K562 (cell line): ENCODE measurements at regions not wholly inside any gene's neighbourhood (a gene's known extent, or its start where the extent isn't known, plus 50 kb on each side); places are given as distances from the start of the nearest gene placed in this dataset.

Source experiments
- HNRNPUL1 ChIP-seq: fragments of 200-400 bp; formaldehyde crosslinking; IDR thresholded peaks from 2 replicates; pipeline ENCODE4 v1.6.1; 2017; ENCODE audit warnings: low read length
- SMARCB1 ChIP-seq: IDR thresholded peaks from 2 replicates; pipeline ENCODE4 v1.6.1; 2011; ENCODE audit warnings: improper control_type of control experiment, low read depth; ENCODE audit not compliant: insufficient read length
- TCF7L2 ChIP-seq: fragments of 150-350 bp; IDR thresholded peaks from 2 replicates; pipeline ENCODE4 v1.6.1; 2016; ENCODE audit warnings: low read depth, mild to moderate bottlenecking, low read length, moderate library complexity
- ZNF561 ChIP-seq: fragments of 450-650 bp; formaldehyde crosslinking; conservative IDR thresholded peaks from 2 replicates; pipeline ENCODE4 v1.4.0; 2020; ENCODE audit warnings: mild to moderate bottlenecking, moderate library complexity
- TF ChIP-seq, protein P1 (sequence below): fragments of 450-650 bp; IDR thresholded peaks from 2 replicates; pipeline ENCODE4 v1.6.1; 2017; ENCODE audit warnings: antibody characterized with exemption
- TF ChIP-seq, protein P2 (sequence below): sonication (generic); formaldehyde crosslinking; IDR thresholded peaks from 2 replicates; pipeline ENCODE4 v1.8.0; 2023; ENCODE audit warnings: mild to moderate bottlenecking, missing genetic modification reagents
- TF ChIP-seq, protein P3 (sequence below), 3 experiments: IDR thresholded peaks in 2 of 3; conservative IDR thresholded peaks in 1 of 3; 2 replicates each; pipeline ENCODE4 v1.5.1; 2011 to 2012; ENCODE audit warnings: low read length in 3 of 3, mild to moderate bottlenecking in 3 of 3, control low read depth in 2 of 3, improper control_type of control experiment in 1 of 3, inconsistent platforms in 1 of 3, low read depth in 1 of 3, mixed read lengths in 1 of 3, moderate library complexity in 1 of 3; ENCODE audit not compliant: insufficient read depth in 2 of 3

DNA sequence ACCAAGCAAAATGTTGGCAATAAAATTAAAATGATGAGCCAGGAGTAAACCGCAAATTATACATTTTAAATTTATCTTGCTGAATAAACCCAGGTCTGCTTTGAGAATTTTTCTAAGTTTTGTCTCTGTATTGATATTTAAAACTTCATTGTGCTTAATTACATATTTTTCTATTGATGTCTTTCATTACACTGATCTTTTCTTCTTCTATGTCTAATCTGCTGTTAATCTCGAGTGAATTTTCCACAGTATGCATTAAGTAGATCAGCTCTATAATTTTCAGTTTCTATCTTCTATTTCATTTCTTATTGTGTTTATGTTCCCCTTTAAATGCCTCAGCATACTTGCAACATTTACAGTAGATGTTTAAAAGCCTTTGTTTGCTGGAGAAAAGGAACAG lies 918.7 kb downstream of the FAT4 start:
- no peak for TF ChIP-seq HNRNPUL1
- no peak for TF ChIP-seq SMARCB1
- TF ChIP-seq, protein P1, sequence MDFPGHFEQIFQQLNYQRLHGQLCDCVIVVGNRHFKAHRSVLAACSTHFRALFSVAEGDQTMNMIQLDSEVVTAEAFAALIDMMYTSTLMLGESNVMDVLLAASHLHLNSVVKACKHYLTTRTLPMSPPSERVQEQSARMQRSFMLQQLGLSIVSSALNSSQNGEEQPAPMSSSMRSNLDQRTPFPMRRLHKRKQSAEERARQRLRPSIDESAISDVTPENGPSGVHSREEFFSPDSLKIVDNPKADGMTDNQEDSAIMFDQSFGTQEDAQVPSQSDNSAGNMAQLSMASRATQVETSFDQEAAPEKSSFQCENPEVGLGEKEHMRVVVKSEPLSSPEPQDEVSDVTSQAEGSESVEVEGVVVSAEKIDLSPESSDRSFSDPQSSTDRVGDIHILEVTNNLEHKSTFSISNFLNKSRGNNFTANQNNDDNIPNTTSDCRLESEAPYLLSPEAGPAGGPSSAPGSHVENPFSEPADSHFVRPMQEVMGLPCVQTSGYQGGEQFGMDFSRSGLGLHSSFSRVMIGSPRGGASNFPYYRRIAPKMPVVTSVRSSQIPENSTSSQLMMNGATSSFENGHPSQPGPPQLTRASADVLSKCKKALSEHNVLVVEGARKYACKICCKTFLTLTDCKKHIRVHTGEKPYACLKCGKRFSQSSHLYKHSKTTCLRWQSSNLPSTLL, result no peak
- TF ChIP-seq, protein P2, sequence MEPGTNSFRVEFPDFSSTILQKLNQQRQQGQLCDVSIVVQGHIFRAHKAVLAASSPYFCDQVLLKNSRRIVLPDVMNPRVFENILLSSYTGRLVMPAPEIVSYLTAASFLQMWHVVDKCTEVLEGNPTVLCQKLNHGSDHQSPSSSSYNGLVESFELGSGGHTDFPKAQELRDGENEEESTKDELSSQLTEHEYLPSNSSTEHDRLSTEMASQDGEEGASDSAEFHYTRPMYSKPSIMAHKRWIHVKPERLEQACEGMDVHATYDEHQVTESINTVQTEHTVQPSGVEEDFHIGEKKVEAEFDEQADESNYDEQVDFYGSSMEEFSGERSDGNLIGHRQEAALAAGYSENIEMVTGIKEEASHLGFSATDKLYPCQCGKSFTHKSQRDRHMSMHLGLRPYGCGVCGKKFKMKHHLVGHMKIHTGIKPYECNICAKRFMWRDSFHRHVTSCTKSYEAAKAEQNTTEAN (CRISPR knock-in tag), result no peak
- no peak for TF ChIP-seq TCF7L2
- no peak for TF ChIP-seq ZNF561 (CRISPR knock-in tag)
- TF ChIP-seq, protein P3, sequence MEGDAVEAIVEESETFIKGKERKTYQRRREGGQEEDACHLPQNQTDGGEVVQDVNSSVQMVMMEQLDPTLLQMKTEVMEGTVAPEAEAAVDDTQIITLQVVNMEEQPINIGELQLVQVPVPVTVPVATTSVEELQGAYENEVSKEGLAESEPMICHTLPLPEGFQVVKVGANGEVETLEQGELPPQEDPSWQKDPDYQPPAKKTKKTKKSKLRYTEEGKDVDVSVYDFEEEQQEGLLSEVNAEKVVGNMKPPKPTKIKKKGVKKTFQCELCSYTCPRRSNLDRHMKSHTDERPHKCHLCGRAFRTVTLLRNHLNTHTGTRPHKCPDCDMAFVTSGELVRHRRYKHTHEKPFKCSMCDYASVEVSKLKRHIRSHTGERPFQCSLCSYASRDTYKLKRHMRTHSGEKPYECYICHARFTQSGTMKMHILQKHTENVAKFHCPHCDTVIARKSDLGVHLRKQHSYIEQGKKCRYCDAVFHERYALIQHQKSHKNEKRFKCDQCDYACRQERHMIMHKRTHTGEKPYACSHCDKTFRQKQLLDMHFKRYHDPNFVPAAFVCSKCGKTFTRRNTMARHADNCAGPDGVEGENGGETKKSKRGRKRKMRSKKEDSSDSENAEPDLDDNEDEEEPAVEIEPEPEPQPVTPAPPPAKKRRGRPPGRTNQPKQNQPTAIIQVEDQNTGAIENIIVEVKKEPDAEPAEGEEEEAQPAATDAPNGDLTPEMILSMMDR (IDR thresholded peaks at IDR 0.05 in 2 of 3, conservative IDR thresholded peaks at IDR 0.05 in 1 of 3; ENCODE audit: insufficient read depth in 2 of 3, low read depth in 1 of 3, low read length in 3 of 3), result no peak
